GM23248 (cell line): ENCODE measurements at regions not wholly inside any gene's neighbourhood (a gene's known extent, or its start where the extent isn't known, plus 50 kb on each side); places are given as distances from the start of the nearest gene placed in this dataset.

ENCODE experiments used
- EZH2 ChIP-seq: fragments of 200-600 bp; sonication (generic); IDR thresholded peaks from 2 replicates; pipeline ENCODE4 v1.6.1; 2018; ENCODE audit warnings: antibody characterized with exemption, mild to moderate bottlenecking; ENCODE audit not compliant: insufficient read depth, poor library complexity, severe bottlenecking
- EZH2phosphoT487 ChIP-seq: fragments of 200-600 bp; sonication (generic); IDR thresholded peaks from 2 replicates; pipeline ENCODE4 v1.6.1; 2018; ENCODE audit warnings: antibody characterized with exemption, moderate library complexity, mild to moderate bottlenecking, low read depth; ENCODE audit not compliant: insufficient read depth

DNA sequence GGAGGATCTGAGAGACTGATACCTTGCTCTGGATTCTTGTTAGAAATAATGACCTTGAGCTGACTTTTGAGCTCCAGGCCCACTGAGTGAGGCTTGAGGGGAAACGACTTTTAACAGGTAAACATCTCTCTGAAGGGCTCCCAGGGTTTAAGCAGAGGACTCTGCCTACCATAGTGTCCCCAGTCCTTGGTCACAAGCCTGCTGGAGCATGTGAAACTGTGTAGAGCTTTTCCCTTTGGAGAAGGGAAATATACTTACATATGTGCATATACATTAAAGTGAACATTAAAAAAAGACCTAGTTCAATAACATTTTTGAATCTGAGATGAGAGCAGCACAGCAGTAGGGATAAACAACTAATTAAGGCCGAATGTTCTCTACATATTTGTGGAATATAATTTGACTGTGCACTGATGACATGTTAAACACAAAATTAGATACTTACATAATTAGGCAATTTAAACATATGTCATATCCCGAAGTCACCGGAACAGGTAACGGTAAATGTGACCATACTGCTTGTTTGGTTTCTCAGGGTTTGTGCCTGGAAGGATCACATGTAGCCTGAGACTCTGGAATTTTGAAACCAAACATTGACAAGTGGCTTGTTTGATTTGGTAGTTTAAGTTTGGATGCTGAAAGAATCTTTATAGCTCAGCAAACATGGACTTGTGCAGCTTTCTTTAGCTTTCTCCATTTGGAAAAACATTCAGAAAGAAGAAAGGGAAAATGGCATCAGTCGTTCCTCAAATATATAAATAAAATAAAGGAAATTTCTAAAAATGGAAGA lies 266.1 kb upstream of the C2CD4B start:
- TF ChIP-seq EZH2phosphoT487 (no peak), EZH2 (no peak)
